Glutamatergic neuron (in vitro differentiated cells): ENCODE measurements at regions not wholly inside any gene's neighbourhood (a gene's known extent, or its start where the extent isn't known, plus 50 kb on each side); places are given as distances from the start of the nearest gene placed in this dataset.

Experiments
- DNase-seq: peaks from one replicate; pipeline ENCODE4 v3.0.0; 2022
- H3K27ac Mint-ChIP-seq: one replicate; pipeline ENCODE4 v1.8.0; 2020; ENCODE audit warnings: mild to moderate bottlenecking, mixed read lengths, inconsistent platforms; ENCODE audit not compliant: unreplicated experiment
- H3K27me3 Mint-ChIP-seq: one replicate; pipeline ENCODE4 v1.8.0; 2020; ENCODE audit warnings: mild to moderate bottlenecking, moderate library complexity, mixed read lengths, inconsistent platforms; ENCODE audit not compliant: unreplicated experiment
- H3K36me3 Mint-ChIP-seq: one replicate; pipeline ENCODE4 v1.8.0; 2020; ENCODE audit warnings: mild to moderate bottlenecking, mixed read lengths, inconsistent platforms; ENCODE audit not compliant: unreplicated experiment
- H3K4me1 Mint-ChIP-seq: one replicate; pipeline ENCODE4 v1.8.0; 2020; ENCODE audit warnings: mild to moderate bottlenecking, low read depth, mixed read lengths, inconsistent platforms; ENCODE audit not compliant: unreplicated experiment
- H3K4me3 Mint-ChIP-seq: one replicate; pipeline ENCODE4 v1.8.0; 2020; ENCODE audit warnings: mild to moderate bottlenecking, mixed read lengths, inconsistent platforms; ENCODE audit not compliant: unreplicated experiment
- H3K9me3 Mint-ChIP-seq: one replicate; pipeline ENCODE4 v1.8.0; 2020; ENCODE audit warnings: mild to moderate bottlenecking, moderate library complexity, mixed read lengths, inconsistent platforms; ENCODE audit not compliant: unreplicated experiment
- TF ChIP-seq, protein P1 (sequence below): fragments of 200-600 bp; sonication (generic); IDR thresholded peaks from one replicate; pipeline ENCODE4 v1.5.0; 2021; ENCODE audit not compliant: partially characterized antibody, unreplicated experiment

DNA sequence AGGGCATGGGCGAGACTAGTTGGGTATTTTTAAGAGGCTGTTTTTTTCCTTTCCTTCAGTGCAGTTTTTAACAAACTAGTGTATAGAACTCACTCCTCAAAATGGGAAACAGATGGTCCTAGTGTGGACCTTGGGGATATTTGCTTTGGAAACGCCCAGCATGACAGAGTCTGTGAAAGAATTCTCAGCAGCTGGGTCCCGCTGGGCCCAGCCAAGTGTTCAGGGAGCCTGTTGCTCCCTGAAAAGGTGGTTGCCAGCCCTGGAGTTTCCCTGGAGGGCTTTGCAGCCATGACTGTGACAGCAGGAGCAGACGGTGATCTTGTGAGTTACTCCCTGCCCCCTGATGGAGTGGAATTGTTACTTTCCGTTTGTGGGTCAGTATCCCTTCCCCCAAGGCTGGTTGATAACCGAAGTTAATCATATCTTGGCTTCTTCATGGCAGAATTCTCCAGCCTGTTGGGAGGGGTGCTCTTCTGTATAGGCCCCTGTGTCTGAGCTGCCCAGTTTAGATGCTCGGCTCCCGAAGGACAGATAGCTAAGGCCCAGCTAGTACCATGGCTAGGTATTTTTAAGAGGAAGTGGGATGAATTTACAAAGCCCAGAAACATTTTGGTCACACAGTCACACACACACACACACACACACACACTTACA, 278.6 kb upstream of the HABP2 start:
- DNase-seq = peak; percentile 43
- Mint-ChIP-seq H3K9me3 (peaks cover 7% of the 10 kb centered on the region), H3K4me3 (peak overlapping the region; percentile 28), H3K36me3 (peaks cover 9% of the 10 kb centered on the region), H3K27ac (peak overlapping the region; percentile 7), H3K4me1 (peaks cover 18% of the 10 kb centered on the region), H3K27me3 (peaks cover 6% of the 10 kb centered on the region)
- TF ChIP-seq, protein P1, sequence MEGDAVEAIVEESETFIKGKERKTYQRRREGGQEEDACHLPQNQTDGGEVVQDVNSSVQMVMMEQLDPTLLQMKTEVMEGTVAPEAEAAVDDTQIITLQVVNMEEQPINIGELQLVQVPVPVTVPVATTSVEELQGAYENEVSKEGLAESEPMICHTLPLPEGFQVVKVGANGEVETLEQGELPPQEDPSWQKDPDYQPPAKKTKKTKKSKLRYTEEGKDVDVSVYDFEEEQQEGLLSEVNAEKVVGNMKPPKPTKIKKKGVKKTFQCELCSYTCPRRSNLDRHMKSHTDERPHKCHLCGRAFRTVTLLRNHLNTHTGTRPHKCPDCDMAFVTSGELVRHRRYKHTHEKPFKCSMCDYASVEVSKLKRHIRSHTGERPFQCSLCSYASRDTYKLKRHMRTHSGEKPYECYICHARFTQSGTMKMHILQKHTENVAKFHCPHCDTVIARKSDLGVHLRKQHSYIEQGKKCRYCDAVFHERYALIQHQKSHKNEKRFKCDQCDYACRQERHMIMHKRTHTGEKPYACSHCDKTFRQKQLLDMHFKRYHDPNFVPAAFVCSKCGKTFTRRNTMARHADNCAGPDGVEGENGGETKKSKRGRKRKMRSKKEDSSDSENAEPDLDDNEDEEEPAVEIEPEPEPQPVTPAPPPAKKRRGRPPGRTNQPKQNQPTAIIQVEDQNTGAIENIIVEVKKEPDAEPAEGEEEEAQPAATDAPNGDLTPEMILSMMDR = no peak

DNA sequence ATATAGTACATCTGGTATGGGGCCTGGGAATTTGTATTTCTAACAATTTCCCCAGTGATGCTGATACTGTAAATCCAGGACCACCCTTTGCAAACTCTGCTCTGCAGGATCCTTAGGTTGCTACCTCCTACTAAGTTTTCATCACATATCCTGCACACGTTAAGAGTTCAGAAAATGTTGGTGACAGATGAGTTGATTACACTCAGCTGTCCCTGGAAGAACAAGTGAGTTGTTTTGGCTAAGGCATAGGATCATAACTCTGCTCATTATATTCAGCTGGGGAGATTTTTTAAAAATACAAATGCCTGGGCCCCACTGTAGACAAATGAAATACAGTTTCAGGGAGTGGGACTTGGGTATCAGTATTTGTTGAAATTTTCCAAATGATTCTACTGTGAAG, 274.6 kb upstream of the HABP2 start:
- no peak overlapping the region for H3K27ac Mint-ChIP-seq
- peaks cover 9% of the 10 kb centered on the region for H3K36me3 Mint-ChIP-seq
- H3K9me3 Mint-ChIP-seq = peaks cover 5% of the 10 kb centered on the region
- no peak for DNase-seq
- peaks cover 13% of the 10 kb centered on the region for H3K4me1 Mint-ChIP-seq
- peaks cover 4% of the 10 kb centered on the region for H3K27me3 Mint-ChIP-seq
- H3K4me3 Mint-ChIP-seq = no peak overlapping the region
- TF ChIP-seq, protein P1 = no peak

DNA sequence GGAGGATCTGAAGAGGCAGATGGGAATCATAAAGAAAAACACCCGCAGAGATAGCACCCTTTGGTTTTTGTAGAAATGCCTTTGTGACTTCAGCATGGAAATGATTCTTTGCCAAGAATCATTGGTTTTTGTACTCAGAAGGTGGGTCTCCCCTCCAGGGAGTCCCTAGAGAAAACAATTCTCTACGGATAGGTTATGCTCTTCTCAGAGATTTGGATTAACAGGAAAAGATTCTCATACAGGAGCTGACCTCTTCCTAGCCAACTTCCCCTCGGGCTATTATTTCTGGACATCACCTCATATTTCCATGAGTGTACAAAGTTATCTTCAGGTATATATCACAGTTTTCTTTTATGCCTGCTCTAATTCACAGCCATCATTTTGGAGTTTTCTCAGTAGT, 274.2 kb upstream of the HABP2 start:
- Mint-ChIP-seq H3K27me3 (peaks cover 3% of the 10 kb centered on the region), H3K4me1 (peaks cover 9% of the 10 kb centered on the region), H3K9me3 (peaks cover 3% of the 10 kb centered on the region), H3K36me3 (peaks cover 9% of the 10 kb centered on the region), H3K27ac (no peak overlapping the region), H3K4me3 (no peak overlapping the region)
- TF ChIP-seq, protein P1 = no peak
- no peak for DNase-seq

DNA sequence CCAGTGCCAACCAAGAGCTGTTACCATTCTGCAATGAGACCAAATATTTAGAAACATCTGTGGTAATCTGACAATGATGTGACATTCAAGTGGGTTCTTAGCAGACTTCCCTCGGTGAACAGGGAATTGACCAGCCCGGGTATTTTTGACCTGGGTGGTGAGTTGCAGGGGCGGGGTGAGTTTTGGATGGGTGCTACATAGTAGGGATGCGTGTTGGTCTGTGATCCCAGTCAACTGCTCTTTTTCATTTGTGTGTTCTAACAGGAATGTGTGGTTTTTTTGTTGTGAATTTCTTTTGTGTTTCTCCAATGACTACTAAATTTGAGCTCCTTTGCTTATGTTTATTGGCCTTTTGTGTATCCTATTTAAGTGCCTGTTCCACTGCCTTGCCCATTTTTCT, 273.6 kb upstream of the HABP2 start:
- no peak for DNase-seq
- H3K9me3 Mint-ChIP-seq = peaks cover 2% of the 10 kb centered on the region
- TF ChIP-seq, protein P1 = no peak

DNA sequence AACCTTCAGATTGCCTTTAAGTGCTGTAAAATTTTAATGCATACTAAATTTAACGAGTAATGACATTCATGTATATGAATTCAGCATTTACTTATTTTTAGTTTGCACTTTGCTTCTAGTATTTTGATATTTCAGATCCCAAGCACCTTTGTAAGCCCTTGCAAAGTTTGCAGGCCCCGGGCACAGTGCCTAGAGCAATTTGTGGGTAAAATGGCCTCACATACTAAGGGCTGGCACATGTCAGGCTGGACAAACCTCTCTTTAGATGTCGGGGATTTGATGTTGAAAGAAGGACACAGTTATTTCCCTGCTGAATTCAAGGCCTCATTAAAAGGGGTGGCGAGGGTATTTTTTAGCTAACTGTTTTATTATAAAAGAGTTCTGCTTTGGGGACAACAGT, 270.3 kb upstream of the HABP2 start:
- Mint-ChIP-seq H3K4me3 (no peak overlapping the region), H3K9me3 (no peaks in the 10 kb centered on the region), H3K27ac (no peak overlapping the region), H3K4me1 (no peaks in the 10 kb centered on the region), H3K27me3 (no peaks in the 10 kb centered on the region), H3K36me3 (no peaks in the 10 kb centered on the region)
- DNase-seq = no peak
- TF ChIP-seq, protein P1 = no peak

More for the DNA sequence above, 273.6 kb upstream of the HABP2 start:
- peaks cover 6% of the 10 kb centered on the region for H3K4me1 Mint-ChIP-seq
- H3K27ac Mint-ChIP-seq = no peak overlapping the region
- no peak overlapping the region for H3K4me3 Mint-ChIP-seq
- peaks cover 9% of the 10 kb centered on the region for H3K36me3 Mint-ChIP-seq
- H3K27me3 Mint-ChIP-seq = peaks cover 3% of the 10 kb centered on the region
